Naive thymus-derived CD8-positive, alpha-beta T cell (primary cell): ENCODE measurements at regions not wholly inside any gene's neighbourhood (a gene's known extent, or its start where the extent isn't known, plus 50 kb on each side); places are given as distances from the start of the nearest gene placed in this dataset.

Experiments used
- ATAC-seq, 2 donors: fragments of 150-1000 bp; cut with Tn5 transposase in 1 of 2; sonication (Bioruptor Pico), chemical (Tn5 transposase) in 1 of 2; 1 replicate in 1 of 2; 2 replicates in 1 of 2; pipeline ENCODE4 v1.10.0; 2021; ENCODE audit warnings: mild to moderate bottlenecking in 2 of 2, moderate library complexity in 2 of 2
- POLR2A ChIA-PET: fragments of 350-600 bp; sonication (Branson Sonifier 250); formaldehyde crosslinking; loops from one replicate; lab custom pipeline; 2021; ENCODE audit warnings: antibody characterized with exemption; lab: Charles Lee
- DNase-seq, 10 donors: peaks; one replicate each; pipeline versions ENCODE4 v3.0.0 to v3.0.0-alpha.2; 2020 to 2022
- H3K27ac Mint-ChIP-seq, 10 donors: one replicate each; pipeline ENCODE4 v1.8.0; 2020 to 2022; ENCODE audit warnings: mild to moderate bottlenecking in 10 of 10, mixed read lengths in 10 of 10, moderate library complexity in 4 of 10, inconsistent platforms in 1 of 10
- H3K27me3 Mint-ChIP-seq, 5 donors: one replicate each; pipeline ENCODE4 v1.8.0; 2021 to 2022; ENCODE audit warnings: mixed read lengths in 5 of 5
- H3K36me3 Mint-ChIP-seq, 3 donors: one replicate each; pipeline ENCODE4 v1.8.0; 2020 to 2022; ENCODE audit warnings: mixed read lengths in 3 of 3, mild to moderate bottlenecking in 2 of 3, inconsistent platforms in 1 of 3
- H3K4me1 Mint-ChIP-seq, 4 donors: one replicate each; pipeline ENCODE4 v1.8.0; 2021 to 2022; ENCODE audit warnings: mixed read lengths in 4 of 4
- H3K4me3 Mint-ChIP-seq, 10 donors: one replicate each; pipeline ENCODE4 v1.8.0; 2020 to 2022; ENCODE audit warnings: mild to moderate bottlenecking in 10 of 10, mixed read lengths in 10 of 10, moderate library complexity in 6 of 10, inconsistent platforms in 1 of 10
- H3K9me3 Mint-ChIP-seq, 9 donors: one replicate each; pipeline ENCODE4 v1.8.0; 2020 to 2022; ENCODE audit warnings: mixed read lengths in 9 of 9, mild to moderate bottlenecking in 3 of 9, inconsistent platforms in 1 of 9, moderate library complexity in 1 of 9

- Mint-ChIP-seq H3K9me3 (peaks cover 0 to 2% (median 0%) of the 10 kb centered on the region in 9 donors), H3K4me3 (no peak overlapping the region), H3K27ac (no peak overlapping the region), H3K4me1 (peaks cover 0 to 2% (median under 1%) of the 10 kb centered on the region in 4 donors), H3K36me3 (no peaks in the 10 kb centered on the region), H3K27me3 (peaks cover 0 to 25% (median 3%) of the 10 kb centered on the region in 5 donors)
- no peak for DNase-seq
- no peak for ATAC-seq
- POLR2A ChIA-PET: no interaction called here
These were observed 209.0 kb downstream of the THBS2 start for GRCh38 chr6:169044381-169045230.

GRCh38 chr6:169042061-169042460 lies 211.6 kb downstream of the THBS2 start:
- Mint-ChIP-seq H3K36me3 (peaks cover 0 to 5% (median 0%) of the 10 kb centered on the region in 3 donors), H3K9me3 (peaks cover 0 to 19% (median 8%) of the 10 kb centered on the region in 9 donors), H3K27me3 (peaks cover 0 to 18% (median 0%) of the 10 kb centered on the region in 5 donors), H3K4me1 (peaks cover 0 to 2% (median 0%) of the 10 kb centered on the region in 4 donors), H3K27ac (no peak overlapping the region), H3K4me3 (no peak overlapping the region)
- DNase-seq: no peak
- ATAC-seq: no peak
- POLR2A ChIA-PET: no interaction called here

- ATAC-seq (no peak), DNase-seq (no peak)
- POLR2A ChIA-PET: no interaction called here
- peaks cover 0 to 9% (median 0%) of the 10 kb centered on the region in 3 donors for H3K36me3 Mint-ChIP-seq
- no peak overlapping the region for H3K27ac Mint-ChIP-seq
- peaks cover 0 to 11% (median 0%) of the 10 kb centered on the region in 5 donors for H3K27me3 Mint-ChIP-seq
- peaks cover 0 to 2% (median 0%) of the 10 kb centered on the region in 4 donors for H3K4me1 Mint-ChIP-seq
- peaks cover 0 to 19% (median 9%) of the 10 kb centered on the region in 9 donors for H3K9me3 Mint-ChIP-seq
- no peak overlapping the region for H3K4me3 Mint-ChIP-seq
These were observed 212.6 kb downstream of the THBS2 start for GRCh38 chr6:169041078-169041477.

- no peak overlapping the region for H3K4me3 Mint-ChIP-seq
- H3K27me3 Mint-ChIP-seq: peaks cover 0 to 16% (median 4%) of the 10 kb centered on the region in 5 donors
- peaks cover 0 to 24% (median 9%) of the 10 kb centered on the region in 9 donors for H3K9me3 Mint-ChIP-seq
- no peak for DNase-seq
- peaks cover 0 to 9% (median 0%) of the 10 kb centered on the region in 3 donors for H3K36me3 Mint-ChIP-seq
- POLR2A ChIA-PET: no interaction called here
- H3K27ac Mint-ChIP-seq: no peak overlapping the region
- peaks cover 0 to 2% (median under 1%) of the 10 kb centered on the region in 4 donors for H3K4me1 Mint-ChIP-seq
- ATAC-seq: no peak
These were observed 215.0 kb downstream of the THBS2 start for GRCh38 chr6:169038691-169039090.

- no peak for DNase-seq
- peaks cover 0 to 1% (median 0%) of the 10 kb centered on the region in 4 donors for H3K4me1 Mint-ChIP-seq
These were observed 218.0 kb downstream of the THBS2 start for GRCh38 chr6:169035385-169036240.

GRCh38 chr6:169034516-169035167 lies 219.0 kb downstream of the THBS2 start:
- Mint-ChIP-seq H3K4me1 (peaks cover 0 to 1% (median 0%) of the 10 kb centered on the region in 4 donors), H3K27me3 (peaks cover 4 to 25% (median 14%) of the 10 kb centered on the region in 5 donors), H3K36me3 (peaks cover 0 to 9% (median 0%) of the 10 kb centered on the region in 3 donors), H3K27ac (peak overlapping the region in 1 of 10 donors; percentile 71), H3K9me3 (peaks cover 0 to 24% (median 10%) of the 10 kb centered on the region in 9 donors), H3K4me3 (no peak overlapping the region)
- DNase-seq (no peak), ATAC-seq (no peak)
- POLR2A ChIA-PET: no interaction called here

More at GRCh38 chr6:169035385-169036240, 218.0 kb downstream of the THBS2 start:
- H3K4me3 Mint-ChIP-seq: no peak overlapping the region
- no peak for ATAC-seq
- POLR2A ChIA-PET: no interaction called here
- H3K36me3 Mint-ChIP-seq: peaks cover 0 to 9% (median 0%) of the 10 kb centered on the region in 3 donors
- H3K27ac Mint-ChIP-seq: no peak overlapping the region
- H3K27me3 Mint-ChIP-seq: peaks cover 4 to 18% (median 14%) of the 10 kb centered on the region in 5 donors
- peaks cover 0 to 24% (median 10%) of the 10 kb centered on the region in 9 donors for H3K9me3 Mint-ChIP-seq

GRCh38 chr6:169029861-169030260 lies 223.8 kb downstream of the THBS2 start:
- Mint-ChIP-seq H3K4me1 (peaks cover 0 to 1% (median 0%) of the 10 kb centered on the region in 4 donors), H3K9me3 (peaks cover 0 to 5% (median 0%) of the 10 kb centered on the region in 9 donors), H3K27ac (no peak overlapping the region), H3K4me3 (no peak overlapping the region), H3K36me3 (no peaks in the 10 kb centered on the region), H3K27me3 (peaks cover 6 to 25% (median 9%) of the 10 kb centered on the region in 5 donors)
- ATAC-seq (no peak), DNase-seq (no peak)
- POLR2A ChIA-PET: no interaction called here

GRCh38 chr6:169028343-169028742 lies 225.3 kb downstream of the THBS2 start:
- no peak overlapping the region for H3K27ac Mint-ChIP-seq
- POLR2A ChIA-PET: no interaction called here
- DNase-seq: no peak
- ATAC-seq: no peak
- peaks cover 0 to 2% (median 0%) of the 10 kb centered on the region in 4 donors for H3K4me1 Mint-ChIP-seq
- H3K9me3 Mint-ChIP-seq: peaks cover 0 to under 1% (median 0%) of the 10 kb centered on the region in 9 donors
- H3K36me3 Mint-ChIP-seq: no peaks in the 10 kb centered on the region
- H3K4me3 Mint-ChIP-seq: no peak overlapping the region
- peaks cover 4 to 18% (median 6%) of the 10 kb centered on the region in 5 donors for H3K27me3 Mint-ChIP-seq

GRCh38 chr6:169026175-169026574 lies 227.5 kb downstream of the THBS2 start:
- no peak overlapping the region for H3K27ac Mint-ChIP-seq
- H3K4me3 Mint-ChIP-seq: no peak overlapping the region
- DNase-seq (no peak), ATAC-seq (no peak)
- H3K36me3 Mint-ChIP-seq: no peaks in the 10 kb centered on the region
- peaks cover 0 to 18% (median 2%) of the 10 kb centered on the region in 5 donors for H3K27me3 Mint-ChIP-seq
- H3K9me3 Mint-ChIP-seq: no peaks in the 10 kb centered on the region
- POLR2A ChIA-PET: no interaction called here
- H3K4me1 Mint-ChIP-seq: peaks cover 0 to 2% (median 0%) of the 10 kb centered on the region in 4 donors

GRCh38 chr6:169024047-169024660 lies 229.5 kb downstream of the THBS2 start:
- ATAC-seq (no peak), DNase-seq (no peak)
- H3K27ac Mint-ChIP-seq: no peak overlapping the region
- H3K4me1 Mint-ChIP-seq: peaks cover 0 to 2% (median 0%) of the 10 kb centered on the region in 4 donors
- H3K4me3 Mint-ChIP-seq: no peak overlapping the region
- peaks cover 3 to 23% (median 5%) of the 10 kb centered on the region in 5 donors for H3K27me3 Mint-ChIP-seq
- no peaks in the 10 kb centered on the region for H3K36me3 Mint-ChIP-seq
- POLR2A ChIA-PET: no interaction called here
- peaks cover 0 to 2% (median 0%) of the 10 kb centered on the region in 9 donors for H3K9me3 Mint-ChIP-seq

GRCh38 chr6:169023161-169023874 lies 230.3 kb downstream of the THBS2 start:
- Mint-ChIP-seq H3K36me3 (no peaks in the 10 kb centered on the region), H3K27me3 (peaks cover 3 to 23% (median 5%) of the 10 kb centered on the region in 5 donors), H3K27ac (no peak overlapping the region), H3K4me3 (no peak overlapping the region), H3K4me1 (peaks cover 0 to 2% (median 0%) of the 10 kb centered on the region in 4 donors), H3K9me3 (peaks cover 0 to 4% (median 0%) of the 10 kb centered on the region in 9 donors)
- ATAC-seq (no peak), DNase-seq (no peak)
- POLR2A ChIA-PET: no interaction called here
